Stromal cell of bone marrow (primary cell): ENCODE measurements at regions not wholly inside any gene's neighbourhood (a gene's known extent, or its start where the extent isn't known, plus 50 kb on each side); places are given as distances from the start of the nearest gene placed in this dataset.
A peak's percentile ranks its signal among the peaks of the same experiment; 100 is the strongest.
"Not testable (repeated sequence)": the region's sequence is repeated elsewhere in the genome, so short reads cannot be mapped to it uniquely, and the experiment has no call there.

Source experiments
- DNase-seq: peaks from one replicate; pipeline ENCODE4 v3.0.0-alpha.2; 2012; ENCODE audit warnings: low read depth

- no peak for DNase-seq
Observed at GRCh38 chr2:124967325-124967724, 942.2 kb downstream of the CNTNAP5 start.

- no peak for DNase-seq
Observed at GRCh38 chr2:124970030-124970429, 944.9 kb downstream of the CNTNAP5 start.

- DNase-seq = no peak
Observed at GRCh38 chr2:124973396-124973795, 948.3 kb downstream of the CNTNAP5 start.

- DNase-seq = no peak
Observed at GRCh38 chr2:124975224-124975623, 950.1 kb downstream of the CNTNAP5 start.

GRCh38 chr2:124975648-124976047 lies 950.6 kb downstream of the CNTNAP5 start:
- DNase-seq = no peak

GRCh38 chr2:124978597-124978996 lies 953.5 kb downstream of the CNTNAP5 start:
- no peak for DNase-seq

GRCh38 chr2:124983595-124983994 lies 958.5 kb downstream of the CNTNAP5 start:
- DNase-seq = peak; percentile 81

- DNase-seq = peak; percentile 44
Observed at GRCh38 chr2:124985270-124985669, 960.2 kb downstream of the CNTNAP5 start.

- no peak for DNase-seq
Observed at GRCh38 chr2:124986136-124986535, 961.0 kb downstream of the CNTNAP5 start.

GRCh38 chr2:124986870-124987269 lies 961.8 kb downstream of the CNTNAP5 start:
- not testable (repeated sequence) for DNase-seq

GRCh38 chr2:124987436-124987835 lies 962.3 kb downstream of the CNTNAP5 start:
- not testable (repeated sequence) for DNase-seq

GRCh38 chr2:124988111-124988510 lies 963.0 kb downstream of the CNTNAP5 start:
- no peak for DNase-seq

- no peak for DNase-seq
Observed at GRCh38 chr2:124988794-124989193, 963.7 kb downstream of the CNTNAP5 start.

GRCh38 chr2:124993809-124994208 lies 968.7 kb downstream of the CNTNAP5 start:
- DNase-seq = no peak

GRCh38 chr2:124995185-124995912 lies 970.3 kb downstream of the CNTNAP5 start:
- no peak for DNase-seq

GRCh38 chr2:124996406-124996805 lies 971.3 kb downstream of the CNTNAP5 start:
- no peak for DNase-seq

GRCh38 chr2:124999906-125000305 lies 974.8 kb downstream of the CNTNAP5 start:
- no peak for DNase-seq

GRCh38 chr2:125004106-125004800 lies 979.2 kb downstream of the CNTNAP5 start:
- DNase-seq = no peak

- no peak for DNase-seq
Observed at GRCh38 chr2:125006676-125007075, 981.6 kb downstream of the CNTNAP5 start.

- DNase-seq = not testable (repeated sequence)
Observed at GRCh38 chr2:125028721-125029120, 1003.6 kb downstream of the CNTNAP5 start.

- no peak for DNase-seq
Observed at GRCh38 chr2:125033871-125034270, 1008.8 kb downstream of the CNTNAP5 start.

GRCh38 chr2:125037135-125037653 lies 1012.1 kb downstream of the CNTNAP5 start:
- DNase-seq = no peak

GRCh38 chr2:125041846-125042245 lies 1016.8 kb downstream of the CNTNAP5 start:
- no peak for DNase-seq
